ENCODE measurements at regions not wholly inside any gene's neighbourhood (a gene's known extent, or its start where the extent isn't known, plus 50 kb on each side); places are given as distances from the start of the nearest gene placed in this dataset.

DNA sequence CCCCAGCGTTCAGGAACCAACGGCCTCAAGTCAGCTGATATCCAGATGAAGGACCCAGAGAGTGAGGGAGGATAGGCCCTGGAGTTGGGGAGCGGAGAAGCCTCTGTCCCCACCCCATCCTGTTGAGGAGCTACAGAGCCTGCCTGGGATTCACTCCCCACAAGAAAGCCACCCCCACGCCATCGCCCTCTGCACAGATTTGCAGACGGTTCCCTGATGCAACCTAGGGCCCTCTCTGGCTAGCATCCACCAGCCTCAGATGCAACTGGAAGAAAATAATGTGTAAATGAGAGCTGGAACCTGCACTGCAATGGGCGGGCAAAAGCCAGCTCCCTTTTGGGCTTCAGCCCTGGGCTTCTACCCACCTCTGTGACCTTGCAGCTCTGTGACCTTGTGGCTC, 185.6 kb downstream of the BCOR start:
- TF ChIP-seq EZH2phosphoT487 (IDR thresholded peaks at IDR 0.05; ENCODE audit: insufficient read depth, low read depth) (no peak), EZH2 (IDR thresholded peaks at IDR 0.05; ENCODE audit: insufficient read depth, poor library complexity, severe bottlenecking) (no peak)
